ENCODE measurements at regions not wholly inside any gene's neighbourhood (a gene's known extent, or its start where the extent isn't known, plus 50 kb on each side); places are given as distances from the start of the nearest gene placed in this dataset.
"Not testable (repeated sequence)": the region's sequence is repeated elsewhere in the genome, so short reads cannot be mapped to it uniquely, and the experiment has no call there.

DNA sequence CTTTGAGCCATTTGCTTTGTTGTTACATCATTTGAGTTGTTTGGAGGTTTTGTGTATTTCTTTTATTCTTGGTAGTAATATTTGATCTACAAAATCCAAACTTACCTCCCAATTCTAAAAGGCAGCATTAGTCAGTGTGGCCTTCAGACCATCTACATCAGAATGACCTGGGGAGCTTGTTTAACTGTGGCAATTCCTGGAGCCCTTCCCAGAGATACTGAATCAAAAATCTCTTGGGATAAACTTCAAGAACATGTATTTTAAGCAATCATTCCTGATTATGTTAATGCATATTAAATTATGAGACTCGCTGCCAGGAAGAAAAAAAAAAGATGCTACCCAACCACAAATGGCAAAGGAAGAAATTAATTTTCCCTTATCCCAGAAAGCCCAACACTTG lies 268.9 kb upstream of the PDE4D start:
- DNase-seq = no peak

DNA sequence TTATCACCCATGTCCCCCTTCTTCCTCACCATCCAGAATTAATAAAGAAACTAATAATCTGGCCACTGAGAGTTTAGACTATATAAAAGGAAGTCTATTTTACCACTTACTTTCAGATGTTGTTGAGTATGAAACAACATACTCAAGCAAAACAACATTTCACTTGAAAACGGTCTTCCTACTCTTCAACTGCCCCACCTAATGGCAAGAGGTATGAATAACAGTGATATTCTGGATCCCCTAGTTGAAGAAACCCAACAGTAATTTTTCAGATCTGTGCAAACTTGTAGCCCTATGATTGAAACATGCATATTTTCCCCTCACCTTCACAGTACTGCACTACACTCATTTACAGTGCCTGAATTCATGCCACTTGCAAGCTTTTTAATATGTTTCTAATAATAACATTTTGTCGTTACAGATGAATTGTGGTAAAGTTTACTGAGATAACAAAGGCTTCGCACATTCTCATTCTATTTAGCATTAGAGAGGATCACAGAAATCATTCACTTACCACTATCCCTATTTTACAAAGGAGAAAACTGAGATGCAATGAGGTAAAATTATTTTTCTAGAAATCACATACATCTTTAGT lies 267.9 kb upstream of the PDE4D start:
- DNase-seq = no peak

DNA sequence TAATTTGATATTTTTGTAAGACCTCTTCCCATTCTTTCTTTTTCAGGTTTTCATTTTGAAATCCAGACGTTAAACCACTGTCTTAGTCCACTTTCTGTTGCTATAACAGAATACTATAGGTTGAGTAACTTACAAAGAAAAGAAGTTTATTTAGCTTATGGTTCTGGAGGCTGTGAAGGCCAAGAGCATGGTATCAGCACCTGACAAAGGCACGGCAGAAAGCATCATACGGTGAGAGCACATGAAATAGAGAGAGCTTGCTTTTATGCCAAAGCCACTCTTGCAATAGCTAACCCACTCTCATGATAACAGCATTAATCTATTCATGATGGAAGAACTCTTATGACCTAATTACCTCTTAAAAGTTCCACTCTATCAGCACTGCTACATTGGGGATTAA lies 255.6 kb upstream of the PDE4D start:
- DNase-seq = no peak

DNA sequence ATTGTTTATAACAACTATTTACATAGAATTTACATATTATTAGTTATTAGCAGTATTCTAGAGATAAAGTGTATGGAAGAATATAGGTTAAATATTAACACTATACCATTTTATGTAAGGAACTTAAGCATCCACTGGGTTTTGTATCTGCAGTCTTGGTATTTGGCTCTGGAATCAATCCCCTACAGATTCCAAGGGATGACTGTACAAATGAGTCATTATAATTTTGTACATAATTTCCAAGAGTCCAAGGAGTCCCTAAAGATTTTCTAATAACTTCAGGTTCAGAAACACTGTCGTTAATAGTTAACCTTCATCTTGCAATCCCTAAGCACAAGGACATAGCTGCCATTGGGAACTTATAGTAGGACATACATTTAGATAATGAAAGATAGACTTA lies 254.8 kb upstream of the PDE4D start:
- DNase-seq = no peak

DNA sequence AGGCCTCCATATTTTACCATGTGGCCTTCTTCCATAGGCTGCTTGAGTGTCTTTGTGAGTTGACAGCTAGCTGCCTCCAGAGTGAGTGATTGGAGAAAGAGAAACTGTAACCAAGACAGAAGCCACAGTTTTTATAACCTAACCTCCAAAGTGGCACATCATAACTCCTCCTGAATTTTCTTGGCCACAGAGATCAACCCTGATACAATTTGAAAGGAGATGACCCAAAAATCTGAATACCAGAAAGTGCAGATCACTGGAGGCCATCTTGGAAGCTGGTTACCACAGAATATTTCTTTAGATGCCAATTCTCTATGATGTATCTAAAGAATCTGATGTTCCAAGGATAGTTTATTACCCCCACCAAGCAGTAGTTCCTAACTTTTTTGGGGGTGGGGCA lies 254.3 kb upstream of the PDE4D start:
- DNase-seq = no peak

DNA sequence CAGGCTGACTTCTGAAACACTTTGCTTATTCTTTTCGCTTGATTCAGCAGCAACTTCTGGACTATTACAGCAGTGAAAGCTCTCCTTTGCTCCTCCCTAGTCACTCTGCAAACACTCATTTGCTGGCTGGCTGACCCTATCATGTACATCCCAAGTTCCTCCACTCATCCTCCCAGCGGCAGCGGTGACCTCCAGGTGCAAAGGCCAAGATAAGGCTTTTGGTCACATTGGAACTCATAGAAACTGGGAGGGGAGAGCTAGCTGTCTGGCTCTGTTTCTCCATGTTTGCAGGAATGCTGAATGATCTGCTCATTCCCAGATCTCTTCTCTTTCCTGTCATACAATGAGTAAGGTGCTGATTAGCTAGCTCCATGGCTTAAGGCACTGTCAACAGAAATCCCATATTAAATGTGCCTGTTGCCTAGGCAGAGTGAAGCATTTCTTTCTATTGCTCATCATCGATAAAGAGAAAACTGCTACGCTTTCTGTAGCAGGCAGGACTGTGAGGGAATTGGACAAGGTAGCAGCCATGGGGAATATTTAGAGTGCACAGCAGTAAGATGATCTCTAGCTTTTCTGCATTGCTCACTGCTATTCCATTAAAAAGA lies 250.5 kb upstream of the PDE4D start:
- DNase-seq = no peak

DNA sequence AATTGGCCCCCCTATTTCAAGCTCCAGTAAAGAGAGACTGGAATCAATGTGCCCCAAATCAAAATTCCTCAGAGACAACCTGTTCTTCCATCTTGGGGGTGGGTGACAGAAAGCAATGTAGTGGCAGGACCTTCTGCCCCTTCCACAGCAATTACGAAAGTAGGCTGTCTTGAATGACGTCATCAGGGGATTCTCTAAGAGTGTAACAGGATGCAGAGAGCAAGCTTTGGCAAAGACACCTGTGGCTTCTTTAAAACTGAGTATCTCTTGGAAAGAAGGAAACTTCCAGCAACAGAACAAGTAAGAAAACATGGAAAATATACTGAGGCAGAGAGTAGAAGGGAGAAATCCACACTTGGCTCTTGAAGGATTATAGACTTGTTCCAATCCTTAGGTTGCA lies 247.6 kb upstream of the PDE4D start:
- DNase-seq = no peak

DNA sequence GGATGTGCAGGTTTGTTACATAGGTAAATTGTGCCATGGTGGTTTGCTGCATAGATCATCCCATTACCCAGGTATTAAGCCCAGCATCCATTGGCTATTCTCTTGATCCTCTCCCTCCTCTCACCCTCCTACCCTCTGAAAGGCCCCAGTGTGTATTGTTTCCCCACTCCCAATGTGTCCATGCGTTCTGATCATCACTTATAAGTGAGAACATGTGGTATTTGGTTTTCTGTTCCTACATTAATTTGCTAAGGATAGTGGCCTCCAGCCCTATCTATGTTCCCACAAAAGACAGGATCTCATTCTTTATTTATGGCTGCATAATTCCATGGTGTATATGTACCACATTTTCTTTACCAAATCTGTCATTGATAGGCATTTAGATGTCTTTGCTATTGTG lies 243.3 kb upstream of the PDE4D start:
- DNase-seq = no peak

DNA sequence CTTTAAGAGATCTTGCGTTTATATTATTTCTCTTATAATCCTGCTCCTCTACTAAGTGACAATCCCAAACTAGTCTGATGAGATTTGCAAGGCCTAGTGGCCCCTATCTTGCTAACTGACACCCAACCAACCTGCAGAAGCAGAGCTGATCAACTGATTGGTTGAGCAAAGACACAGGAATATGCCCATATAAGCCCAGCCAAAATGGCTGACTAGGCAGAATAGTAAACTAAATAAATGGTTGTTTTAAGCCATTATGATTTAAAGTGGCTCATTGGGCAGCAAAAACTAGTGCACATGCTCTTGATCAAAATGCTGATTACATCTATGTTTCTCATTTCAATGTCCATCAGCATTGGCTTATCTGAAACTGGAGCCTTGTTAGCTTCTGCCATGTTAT lies 238.0 kb upstream of the PDE4D start:
- DNase-seq = no peak

DNA sequence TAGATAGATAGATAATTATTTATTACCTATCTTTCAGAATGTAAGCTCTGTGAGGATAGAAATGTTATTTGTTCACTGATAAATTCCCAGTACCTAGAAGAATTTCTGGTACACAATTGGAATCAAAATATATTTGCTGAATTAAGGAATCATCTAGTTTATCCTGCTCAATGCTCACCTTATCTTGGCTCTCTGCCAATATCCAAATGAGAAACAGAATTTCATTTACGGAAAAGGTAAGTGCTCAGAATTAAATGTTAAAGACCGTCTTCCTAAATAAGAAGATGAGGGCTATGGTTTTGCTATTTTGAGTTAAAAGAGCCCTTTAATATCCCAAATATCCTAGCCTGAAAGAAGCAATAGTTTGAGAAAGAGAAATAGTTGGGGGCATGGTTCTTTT lies 232.1 kb upstream of the PDE4D start:
- no peak for DNase-seq

DNA sequence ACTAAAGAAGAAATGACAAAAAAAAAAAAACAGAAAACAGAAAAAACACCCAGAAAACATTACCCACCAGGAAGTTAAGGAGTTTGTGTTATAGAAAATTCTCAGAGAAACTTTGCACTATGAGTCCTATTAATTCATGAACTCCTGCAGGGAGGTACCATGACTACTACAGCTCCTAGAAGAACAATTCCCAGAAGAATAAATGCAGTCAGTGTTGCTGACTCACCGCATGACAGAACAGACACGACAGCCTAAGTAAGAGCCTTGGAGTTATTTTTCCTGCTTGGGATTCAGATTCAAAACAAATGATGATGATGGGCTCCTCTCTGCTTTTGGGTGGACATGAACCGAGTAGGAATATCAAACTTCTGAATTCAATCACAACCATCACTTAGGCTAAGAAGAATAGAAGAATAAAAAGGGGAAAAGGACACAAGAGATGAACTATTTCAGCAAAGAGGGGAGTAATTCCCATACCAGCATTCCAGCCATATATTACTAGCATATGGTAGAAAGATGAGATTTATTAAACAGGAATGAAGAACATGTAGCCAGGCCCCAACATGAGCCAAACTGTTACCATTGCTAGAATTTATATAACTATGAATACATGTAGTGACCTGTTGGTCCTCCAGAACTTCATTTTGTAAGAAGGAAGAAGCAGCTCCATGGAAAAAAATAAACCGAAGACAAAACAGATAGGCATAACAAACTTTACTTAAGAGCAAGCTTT lies 209.6 kb upstream of the PDE4D start:
- DNase-seq = no peak

DNA sequence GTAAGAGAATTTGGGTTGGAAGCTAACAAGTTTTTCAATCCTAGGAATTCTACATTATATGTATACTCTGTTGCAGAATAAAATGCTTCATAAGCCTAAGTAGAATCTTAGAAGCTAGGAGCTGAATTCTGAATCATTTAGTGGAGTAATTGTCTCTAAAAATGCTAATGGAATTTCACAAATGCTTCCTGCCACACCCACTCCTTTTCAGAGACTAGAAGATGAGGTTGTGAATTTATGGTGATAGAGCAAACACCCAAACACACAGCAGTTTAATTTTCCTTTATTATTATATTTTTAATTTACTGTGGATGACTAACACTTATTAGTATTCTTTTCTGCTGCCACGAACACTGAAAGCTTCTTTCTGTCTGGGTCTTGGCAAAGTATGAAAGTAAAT lies 208.0 kb upstream of the PDE4D start:
- no peak for DNase-seq

DNA sequence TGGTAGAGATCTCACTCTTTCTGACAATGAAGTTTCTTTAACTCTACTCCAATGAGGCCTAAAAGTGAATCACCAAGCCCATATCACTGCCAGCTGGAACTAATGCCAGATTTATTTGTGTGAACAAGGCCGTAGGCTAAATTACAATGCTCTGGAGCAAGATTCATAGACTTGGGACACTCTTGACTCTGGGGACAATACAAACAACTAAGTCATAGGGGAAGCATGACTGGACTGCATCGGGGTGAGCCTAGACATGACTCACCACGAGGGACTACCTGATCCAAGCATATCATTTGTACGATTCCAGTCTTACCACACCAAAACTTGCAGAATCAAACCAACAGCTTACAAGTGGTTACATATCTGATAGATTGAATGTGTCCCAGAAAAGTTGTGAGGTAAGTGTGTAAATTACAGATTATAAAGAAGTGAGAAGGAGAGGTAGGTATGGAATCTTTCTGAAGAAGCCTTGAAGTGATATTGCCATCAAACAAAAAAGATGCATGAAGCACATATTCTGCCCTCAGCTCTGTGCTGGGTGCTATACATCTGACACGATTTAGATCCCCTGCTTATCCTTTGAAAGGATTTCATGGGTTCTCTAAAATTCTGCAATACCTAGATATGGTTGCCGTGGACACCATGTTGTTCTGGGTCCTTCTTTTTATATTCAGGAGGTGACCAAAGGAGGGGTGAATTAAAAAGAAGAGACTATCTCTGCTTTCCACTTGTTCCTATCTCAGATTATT lies 199.3 kb upstream of the PDE4D start:
- no peak for DNase-seq

DNA sequence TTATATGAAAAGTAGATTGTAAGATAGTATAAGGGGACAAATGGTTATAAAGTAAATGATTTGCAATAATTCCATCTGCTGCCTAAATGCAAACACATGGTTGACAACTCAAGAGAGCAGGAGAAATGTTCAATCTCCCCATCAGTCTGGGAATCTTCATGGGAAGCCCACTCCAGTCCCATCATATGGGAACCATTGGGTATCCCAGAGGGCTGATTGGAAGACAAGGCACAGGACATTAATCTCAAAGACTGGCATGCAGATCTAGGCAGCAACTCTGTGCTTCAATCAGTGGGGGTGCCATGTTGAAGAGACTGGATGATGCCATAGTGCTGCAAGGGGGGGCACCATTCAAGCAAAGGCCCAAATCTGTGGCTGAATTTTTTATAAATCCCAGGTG lies 193.1 kb upstream of the PDE4D start:
- DNase-seq = no peak

DNA sequence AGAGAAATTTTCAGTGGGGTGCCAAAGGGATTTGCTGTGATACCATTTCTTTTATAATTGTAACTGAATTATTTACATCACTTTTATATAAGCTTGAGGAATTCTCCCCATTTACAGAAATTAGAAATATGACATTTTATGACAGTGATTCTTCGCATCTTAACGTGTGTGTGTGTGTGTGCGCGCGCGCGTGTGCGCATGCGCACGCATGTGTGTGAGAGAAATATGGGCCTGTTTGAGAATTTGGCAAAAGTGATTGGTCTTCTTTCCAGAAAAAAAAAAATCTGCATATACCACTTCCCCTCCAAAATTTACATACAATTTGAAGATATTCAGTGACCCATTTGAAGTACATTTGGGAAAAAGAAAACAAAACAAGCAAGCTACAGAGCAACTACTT lies 190.7 kb upstream of the PDE4D start:
- DNase-seq = no peak

DNA sequence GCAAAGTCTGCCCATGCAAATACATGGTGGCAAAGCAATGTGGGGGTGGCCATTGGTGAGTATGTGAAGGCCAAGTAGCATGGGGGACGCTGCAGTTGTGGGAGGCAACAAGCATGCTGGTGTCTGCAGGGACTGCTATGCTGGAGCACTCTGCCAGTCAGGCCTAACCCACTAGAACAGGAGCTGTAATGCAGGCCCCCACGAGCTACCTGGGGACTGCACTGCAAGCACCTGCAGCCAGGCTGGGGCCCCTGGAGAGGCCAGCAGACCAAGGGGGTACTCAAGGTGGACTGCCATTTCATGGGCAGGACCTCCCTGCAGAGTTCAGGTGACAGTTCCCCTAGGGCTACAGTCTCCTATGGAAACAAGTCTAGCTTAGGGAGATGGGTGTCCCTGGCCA lies 183.8 kb upstream of the PDE4D start:
- DNase-seq = no peak

DNA sequence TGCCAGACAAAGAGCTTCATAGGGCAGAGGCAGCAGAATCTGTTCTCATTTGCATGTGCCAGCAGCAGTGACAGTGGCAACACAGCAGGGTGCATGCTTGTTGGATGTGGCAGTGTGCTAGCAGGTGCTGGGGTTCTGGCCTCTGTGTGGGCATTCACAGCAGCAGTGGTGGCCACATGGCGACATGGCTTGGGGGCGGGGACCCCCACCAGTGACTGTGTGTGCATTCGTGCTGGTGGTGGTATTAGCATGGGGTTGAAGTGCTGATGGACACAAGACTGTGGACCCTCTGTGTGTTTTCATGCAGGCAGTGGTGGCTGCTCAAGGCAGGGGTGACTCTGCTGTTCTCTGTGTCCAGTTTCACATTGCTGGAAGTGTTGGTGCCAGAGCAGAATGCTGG lies 183.2 kb upstream of the PDE4D start:
- no peak for DNase-seq

DNA sequence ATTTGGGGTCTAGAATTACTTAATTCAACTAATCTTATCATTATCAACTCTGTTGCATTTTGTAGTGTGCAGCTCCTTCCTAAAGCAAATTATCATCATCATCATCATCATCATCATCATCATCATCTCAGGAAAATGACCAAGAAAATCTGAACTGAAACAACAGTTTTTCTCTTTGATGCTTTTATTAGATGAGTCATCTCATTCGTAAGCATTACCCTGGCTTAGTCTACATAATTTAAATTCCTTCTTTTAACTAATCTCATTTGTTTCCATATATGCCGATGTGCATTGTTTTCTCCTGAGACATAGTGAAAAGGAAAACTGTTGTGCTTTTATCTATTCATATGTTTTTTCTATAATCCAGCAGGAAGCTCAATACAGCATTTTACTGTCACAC lies 173.0 kb upstream of the PDE4D start:
- DNase-seq = no peak

DNA sequence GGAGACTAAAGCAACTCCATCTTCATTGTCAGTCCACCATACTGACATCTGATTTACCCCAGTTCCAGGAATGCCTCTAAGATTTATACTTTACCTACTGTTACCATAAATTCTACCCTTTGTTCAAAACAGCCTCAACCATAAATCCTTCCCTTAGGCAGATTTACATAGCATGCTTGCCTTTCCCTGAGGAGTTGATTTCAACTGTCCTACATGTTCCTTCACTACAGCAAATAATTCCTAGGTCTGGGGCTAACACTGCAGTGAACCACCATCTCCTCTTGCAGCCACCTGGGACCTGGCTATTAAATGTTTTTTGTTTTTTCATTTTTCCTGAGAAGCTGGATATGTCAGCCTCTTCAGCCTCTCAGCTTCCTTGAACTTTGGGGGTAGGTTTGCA lies 166.9 kb upstream of the PDE4D start:
- DNase-seq = no peak

DNA sequence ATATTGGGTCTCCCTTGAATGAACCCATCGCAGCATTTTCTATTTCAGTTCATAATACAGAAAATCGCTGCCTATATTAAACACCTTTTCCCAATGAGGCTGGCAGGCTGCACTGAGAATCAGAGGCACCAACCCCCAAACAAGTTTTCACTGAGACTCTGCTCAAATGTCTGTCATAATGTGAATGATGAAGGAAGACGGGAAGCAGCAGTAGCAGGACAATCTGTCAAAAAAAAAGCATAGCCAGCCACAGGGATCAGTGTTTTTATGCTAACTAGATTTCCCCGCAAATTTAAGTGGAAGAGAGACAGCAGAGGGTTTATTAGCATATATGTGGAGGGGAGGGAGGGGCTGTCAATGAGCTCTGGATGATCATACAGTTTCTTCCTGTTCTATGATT lies 162.7 kb upstream of the PDE4D start:
- DNase-seq = no peak

DNA sequence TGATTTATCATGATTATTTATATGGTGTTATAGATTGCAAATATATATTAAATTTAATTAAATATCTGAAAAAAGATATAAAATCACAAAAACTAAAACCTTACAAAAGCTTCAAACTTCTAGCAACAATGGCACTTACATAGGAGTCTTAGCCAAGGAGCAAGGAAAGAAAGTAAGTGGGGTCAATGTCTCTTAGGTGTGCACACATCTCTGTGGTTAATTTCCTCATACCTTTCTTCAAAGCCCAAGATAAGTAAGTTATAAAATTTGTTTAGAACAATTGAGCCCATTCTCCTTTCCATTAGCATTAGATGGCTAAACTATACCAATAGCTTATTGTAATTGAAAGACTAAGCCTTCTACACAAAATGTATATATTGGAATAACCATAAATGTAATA lies 161.6 kb upstream of the PDE4D start:
- DNase-seq = no peak

DNA sequence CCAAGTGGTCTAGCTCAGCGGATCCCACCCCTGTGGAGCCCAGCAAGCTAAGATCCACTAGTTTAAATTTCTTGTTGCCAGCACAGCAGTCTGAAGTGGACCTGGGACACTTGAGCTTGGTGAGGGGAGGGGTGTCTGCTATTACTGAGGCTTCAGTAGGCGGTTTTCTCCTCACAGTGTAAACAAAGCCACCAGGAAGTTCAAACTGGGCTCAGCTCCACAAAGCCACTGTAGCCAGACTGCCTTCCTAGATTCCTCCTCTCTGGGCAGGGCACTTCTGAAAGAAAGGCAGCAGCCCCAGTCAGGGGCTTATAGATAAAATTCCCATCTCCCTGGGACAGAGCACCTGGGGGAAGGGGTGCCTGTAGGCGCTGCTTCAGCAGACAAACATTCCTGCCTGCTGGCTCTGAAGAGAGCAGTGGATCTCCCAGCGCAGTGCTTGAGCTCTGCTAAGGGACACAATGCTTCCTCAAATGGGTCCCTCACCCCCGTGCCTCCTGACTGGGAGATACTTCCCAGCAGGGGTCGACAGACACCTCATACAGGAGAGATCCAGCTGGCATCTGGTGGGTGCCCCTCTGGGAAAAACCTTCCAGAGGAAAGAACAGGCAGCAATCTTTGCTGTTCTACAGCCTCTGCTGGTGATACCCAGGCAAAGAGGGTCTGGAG lies 148.6 kb upstream of the PDE4D start:
- DNase-seq = not testable (repeated sequence)

DNA sequence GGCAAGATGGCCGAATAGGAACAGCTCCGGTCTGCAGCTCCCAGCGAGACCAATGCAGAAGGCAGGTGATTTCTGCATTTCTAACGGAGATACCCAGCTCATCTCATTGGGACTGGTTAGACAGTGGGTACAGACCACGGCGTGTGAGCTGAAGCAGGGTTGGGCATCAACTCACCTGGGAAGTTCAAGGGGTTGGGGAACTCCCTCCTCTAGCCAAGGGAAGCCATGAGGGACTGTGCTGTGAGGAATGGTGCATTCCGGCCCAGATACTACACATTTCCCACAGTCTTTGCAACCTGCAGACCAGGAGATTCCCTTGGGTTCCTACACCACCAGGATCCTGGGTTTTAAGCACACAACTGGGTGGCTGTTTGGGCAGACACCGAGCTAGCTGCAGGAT lies 148.0 kb upstream of the PDE4D start:
- DNase-seq = not testable (repeated sequence)

Data from stimulated activated CD4-positive, alpha-beta T cell treated with anti-CD3 and anti-CD28 coated beads, Interleukin-2, amount 100 ng/mL, for 48 hours (primary cell).